Fibroblast of pulmonary artery (primary cell): ENCODE measurements at regions not wholly inside any gene's neighbourhood (a gene's known extent, or its start where the extent isn't known, plus 50 kb on each side); places are given as distances from the start of the nearest gene placed in this dataset.

Source experiments
- DNase-seq: peaks from one replicate; pipeline ENCODE4 v3.0.0-alpha.2; 2010; ENCODE audit warnings: low read depth
- H3K4me3 ChIP-seq: replicated peaks from 2 replicates; pipeline ENCODE4 v1.5.1; 2011; ENCODE audit warnings: low read depth, mild to moderate bottlenecking, control low read depth, low read length, moderate library complexity
- CTCF ChIP-seq: IDR thresholded peaks from 2 replicates; pipeline ENCODE4 v1.5.1; 2011; ENCODE audit warnings: mild to moderate bottlenecking, control low read depth, low read length, inconsistent platforms; ENCODE audit errors: missing control alignments

GRCh38 chr10:78911533-78912340 lies 157.0 kb upstream of the ZMIZ1 start:
- no peak for DNase-seq
- no peak overlapping the region for H3K4me3 ChIP-seq

GRCh38 chr10:78912361-78913218 lies 156.2 kb upstream of the ZMIZ1 start:
- DNase-seq: no peak
- no peak for TF ChIP-seq CTCF
- no peak overlapping the region for H3K4me3 ChIP-seq

More at GRCh38 chr10:78911533-78912340, 157.0 kb upstream of the ZMIZ1 start:
- TF ChIP-seq CTCF: no peak

GRCh38 chr10:78913219-78914059 lies 155.3 kb upstream of the ZMIZ1 start:
- DNase-seq: no peak
- no peak for TF ChIP-seq CTCF
- H3K4me3 ChIP-seq: no peak overlapping the region

DNA sequence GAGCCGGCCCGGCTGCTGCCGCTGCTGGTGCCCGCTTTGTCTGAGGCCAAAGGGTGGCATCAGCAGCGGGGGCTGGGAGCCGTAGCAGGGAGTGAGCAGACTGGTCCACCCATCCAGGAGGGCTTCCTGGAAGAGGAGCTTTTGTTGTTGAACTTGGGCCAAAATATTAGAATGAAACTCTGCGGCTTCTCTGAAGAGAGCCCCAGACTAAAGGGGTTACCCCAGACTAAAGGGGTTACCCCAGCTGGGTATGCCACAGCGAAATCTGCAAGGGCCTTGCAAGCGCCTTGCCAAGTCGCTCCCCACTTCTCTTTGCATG lies 154.7 kb upstream of the ZMIZ1 start:
- no peak overlapping the region for H3K4me3 ChIP-seq
- TF ChIP-seq CTCF: no peak
- DNase-seq: no peak

DNA sequence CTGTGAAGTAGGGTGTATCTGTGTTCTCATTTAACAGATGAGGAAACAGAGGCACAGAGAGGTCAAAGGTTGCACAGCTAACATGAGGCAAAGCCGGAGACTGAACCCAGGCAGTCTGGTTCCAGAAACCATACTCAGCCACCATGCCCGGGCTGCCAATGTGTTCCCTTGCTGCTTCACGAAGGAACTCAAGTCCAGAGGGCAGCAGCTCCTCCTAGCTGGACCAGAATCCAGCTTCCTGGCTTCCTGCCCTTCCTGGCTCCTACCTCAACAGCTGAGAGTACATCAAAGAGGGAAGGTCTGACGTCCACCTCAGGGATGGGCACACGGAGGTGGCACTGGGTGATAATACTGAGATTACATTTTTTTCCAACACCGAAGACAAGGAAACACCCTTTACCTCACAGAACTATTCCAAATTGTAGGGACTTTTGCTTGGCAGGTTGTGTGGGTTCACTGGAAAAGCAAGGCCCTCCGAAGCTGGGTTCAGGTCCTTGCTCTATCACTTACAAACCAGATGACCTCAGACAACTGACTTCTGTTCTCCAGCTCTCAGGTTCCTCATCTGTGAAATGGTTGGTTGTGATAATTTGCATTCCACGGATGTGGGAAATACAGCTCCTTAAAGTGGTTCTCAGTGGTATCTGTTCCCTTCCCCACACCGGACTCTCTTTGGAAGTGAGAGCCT lies 154.1 kb upstream of the ZMIZ1 start:
- H3K4me3 ChIP-seq: no peak overlapping the region
- no peak for TF ChIP-seq CTCF
- no peak for DNase-seq

GRCh38 chr10:78915190-78915518 lies 153.6 kb upstream of the ZMIZ1 start:
- no peak overlapping the region for H3K4me3 ChIP-seq
- no peak for DNase-seq
- TF ChIP-seq CTCF: no peak
